Coronary artery (tissue), 2 donors: ENCODE measurements at regions not wholly inside any gene's neighbourhood (a gene's known extent, or its start where the extent isn't known, plus 50 kb on each side); places are given as distances from the start of the nearest gene placed in this dataset.
A peak's percentile ranks its signal among the peaks of the same experiment; 100 is the strongest.
"Not testable (repeated sequence)": the region's sequence is repeated elsewhere in the genome, so short reads cannot be mapped to it uniquely, and the experiment has no call there.

Experiments
- DNase-seq: peaks from one replicate; pipeline ENCODE4 v3.0.0-alpha.2; 2017; ENCODE audit warnings: low spot score
- H3K27ac ChIP-seq, 2 donors: fragments of 200-600 bp; sonication (generic); one replicate each; pipeline ENCODE4 v1.5.1; 2016 to 2019
- H3K4me3 ChIP-seq: fragments of 200-600 bp; sonication (generic); 2 replicates; pipeline ENCODE4 v1.5.1; 2016; ENCODE audit warnings: mild to moderate bottlenecking, moderate library complexity
- TF ChIP-seq, protein P1 (sequence below): fragments of 200-600 bp; sonication (generic); IDR thresholded peaks from one replicate; pipeline ENCODE4 v1.5.1; 2019; ENCODE audit warnings: antibody characterized with exemption

DNA sequence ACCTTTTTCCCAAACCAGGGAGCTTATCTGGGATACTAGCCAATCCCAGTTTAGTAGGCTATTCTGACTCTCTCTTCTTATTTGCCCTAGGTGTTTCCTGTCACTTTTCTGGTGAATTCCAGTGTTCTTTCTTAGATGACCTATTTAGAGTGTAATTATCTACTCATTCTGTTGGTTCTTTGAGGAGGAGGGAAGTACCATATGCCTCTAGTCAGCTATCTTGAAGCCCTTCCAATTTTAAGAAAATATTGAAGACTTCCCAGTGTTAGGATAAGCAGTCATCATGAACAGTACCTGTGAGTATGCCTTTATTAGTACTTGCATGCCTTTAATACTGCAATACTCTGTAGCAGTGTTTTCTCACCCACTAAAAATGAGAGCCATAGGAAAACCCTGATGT lies 724.3 kb upstream of the SLITRK1 start:
- Histone ChIP-seq H3K4me3 (no peak overlapping the region), H3K27ac (no peak overlapping the region)
- DNase-seq: no peak
- TF ChIP-seq, protein P1, sequence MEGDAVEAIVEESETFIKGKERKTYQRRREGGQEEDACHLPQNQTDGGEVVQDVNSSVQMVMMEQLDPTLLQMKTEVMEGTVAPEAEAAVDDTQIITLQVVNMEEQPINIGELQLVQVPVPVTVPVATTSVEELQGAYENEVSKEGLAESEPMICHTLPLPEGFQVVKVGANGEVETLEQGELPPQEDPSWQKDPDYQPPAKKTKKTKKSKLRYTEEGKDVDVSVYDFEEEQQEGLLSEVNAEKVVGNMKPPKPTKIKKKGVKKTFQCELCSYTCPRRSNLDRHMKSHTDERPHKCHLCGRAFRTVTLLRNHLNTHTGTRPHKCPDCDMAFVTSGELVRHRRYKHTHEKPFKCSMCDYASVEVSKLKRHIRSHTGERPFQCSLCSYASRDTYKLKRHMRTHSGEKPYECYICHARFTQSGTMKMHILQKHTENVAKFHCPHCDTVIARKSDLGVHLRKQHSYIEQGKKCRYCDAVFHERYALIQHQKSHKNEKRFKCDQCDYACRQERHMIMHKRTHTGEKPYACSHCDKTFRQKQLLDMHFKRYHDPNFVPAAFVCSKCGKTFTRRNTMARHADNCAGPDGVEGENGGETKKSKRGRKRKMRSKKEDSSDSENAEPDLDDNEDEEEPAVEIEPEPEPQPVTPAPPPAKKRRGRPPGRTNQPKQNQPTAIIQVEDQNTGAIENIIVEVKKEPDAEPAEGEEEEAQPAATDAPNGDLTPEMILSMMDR: no peak

DNA sequence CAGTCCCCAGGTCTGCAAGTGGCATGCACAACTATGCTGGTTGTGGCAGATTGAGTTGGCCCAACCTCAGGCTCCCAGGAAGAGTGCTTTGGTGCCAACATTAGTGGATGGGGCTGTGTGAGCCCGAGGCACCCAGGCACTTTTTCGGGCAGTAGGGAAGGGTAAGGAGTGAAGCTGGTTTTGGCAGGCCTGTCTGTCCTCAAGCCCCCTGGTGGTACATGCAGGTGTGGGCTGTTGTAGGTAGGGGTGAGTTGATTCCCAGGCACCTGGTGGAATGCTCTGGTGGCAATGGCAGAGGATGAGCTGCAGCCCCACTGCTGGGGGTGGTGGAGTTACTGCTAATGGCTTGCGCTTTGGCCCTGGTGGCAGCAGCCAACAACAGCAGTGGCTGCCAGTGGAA lies 723.7 kb upstream of the SLITRK1 start:
- DNase-seq: peak; percentile 50

GRCh38 chr13:84591444-84591843 lies 709.2 kb upstream of the SLITRK1 start:
- Histone ChIP-seq H3K4me3 (no peak overlapping the region), H3K27ac (no peak overlapping the region)
- DNase-seq: no peak
- TF ChIP-seq, protein P1: no peak

More for the DNA sequence above, 723.7 kb upstream of the SLITRK1 start:
- Histone ChIP-seq H3K27ac (no peak overlapping the region), H3K4me3 (no peak overlapping the region)
- TF ChIP-seq, protein P1: no peak

DNA sequence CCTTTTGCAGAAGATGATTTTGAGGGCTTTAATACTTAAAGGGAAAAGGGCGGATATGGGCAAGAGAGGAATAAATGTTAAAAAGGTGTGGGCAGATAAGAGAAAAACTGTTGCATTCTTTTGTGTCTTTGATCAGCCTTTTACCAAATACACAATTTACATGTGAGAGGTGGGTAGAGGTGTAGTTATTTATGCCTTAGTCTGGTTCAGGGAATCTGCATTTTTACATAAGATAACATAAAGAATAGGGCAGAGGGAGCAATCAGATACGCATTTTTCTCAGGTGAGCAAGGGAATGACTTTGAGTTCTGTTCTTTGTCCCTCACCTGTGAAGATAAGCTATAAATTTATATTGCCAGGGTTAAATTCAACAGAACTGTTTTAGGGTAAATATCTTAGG lies 708.4 kb upstream of the SLITRK1 start:
- no peak overlapping the region for H3K27ac ChIP-seq
- no peak for DNase-seq
- TF ChIP-seq, protein P1: no peak
- no peak overlapping the region for H3K4me3 ChIP-seq

DNA sequence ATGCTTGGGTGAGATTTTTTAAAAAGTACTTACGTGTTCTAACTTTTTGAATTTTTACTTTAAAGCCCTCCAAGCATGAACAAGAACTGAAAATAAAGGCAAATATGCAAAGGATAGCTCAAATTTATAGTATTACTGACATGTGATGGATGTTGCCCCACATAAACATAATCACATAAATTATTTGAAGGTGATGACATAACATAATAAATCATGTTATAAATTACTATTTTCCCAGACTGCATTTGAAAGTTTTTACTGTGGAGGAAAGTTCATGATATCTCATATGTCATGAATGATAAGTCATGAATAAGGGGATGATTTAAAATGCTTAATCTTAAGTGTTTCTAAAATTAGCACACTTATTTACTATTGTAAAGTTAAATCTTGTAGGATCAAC lies 705.7 kb upstream of the SLITRK1 start:
- no peak for DNase-seq
- Histone ChIP-seq H3K27ac (no peak overlapping the region), H3K4me3 (no peak overlapping the region)
- TF ChIP-seq, protein P1: no peak

DNA sequence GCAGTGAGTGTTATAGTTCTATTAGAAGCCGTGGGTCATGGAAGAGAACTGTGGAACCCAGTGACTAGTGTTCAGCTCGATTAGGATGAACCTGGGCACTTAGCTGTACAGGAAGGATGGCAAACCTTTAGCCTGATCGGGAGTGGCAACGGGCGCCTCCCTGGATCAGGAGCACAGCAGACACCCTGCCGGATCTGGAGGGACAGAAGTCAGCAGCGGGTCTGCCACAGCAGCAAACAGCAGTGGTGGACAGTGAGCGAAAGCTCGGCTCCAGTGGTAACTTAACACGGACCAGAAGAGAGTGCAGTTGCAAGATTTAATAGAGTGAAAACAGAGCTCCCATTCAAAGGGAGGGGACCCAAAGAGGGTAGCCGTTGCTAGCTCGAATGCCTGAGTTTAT lies 697.6 kb upstream of the SLITRK1 start:
- H3K27ac ChIP-seq, DNase-seq, H3K4me3 ChIP-seq: not testable (repeated sequence)

DNA sequence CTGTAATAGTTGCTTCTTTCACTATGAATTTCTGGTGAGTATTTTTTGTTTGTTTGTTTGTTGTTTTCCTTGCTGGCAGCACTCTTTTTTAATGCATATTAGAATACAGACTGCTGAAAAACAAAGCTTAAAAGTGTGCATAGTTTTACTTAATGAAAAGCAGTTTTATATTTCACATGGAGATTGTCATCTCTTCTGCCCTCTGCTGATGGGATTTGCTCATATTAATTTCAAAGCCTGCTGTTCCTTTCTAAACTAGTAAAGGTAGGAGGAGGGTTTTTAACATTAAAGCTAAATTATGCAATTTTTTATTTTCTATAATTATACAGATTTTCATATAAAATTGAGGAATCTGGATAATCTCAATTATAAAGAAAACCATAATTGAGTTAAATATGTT lies 692.6 kb upstream of the SLITRK1 start:
- DNase-seq: no peak
- no peak overlapping the region for H3K27ac ChIP-seq
- H3K4me3 ChIP-seq: no peak overlapping the region
- TF ChIP-seq, protein P1: no peak

DNA sequence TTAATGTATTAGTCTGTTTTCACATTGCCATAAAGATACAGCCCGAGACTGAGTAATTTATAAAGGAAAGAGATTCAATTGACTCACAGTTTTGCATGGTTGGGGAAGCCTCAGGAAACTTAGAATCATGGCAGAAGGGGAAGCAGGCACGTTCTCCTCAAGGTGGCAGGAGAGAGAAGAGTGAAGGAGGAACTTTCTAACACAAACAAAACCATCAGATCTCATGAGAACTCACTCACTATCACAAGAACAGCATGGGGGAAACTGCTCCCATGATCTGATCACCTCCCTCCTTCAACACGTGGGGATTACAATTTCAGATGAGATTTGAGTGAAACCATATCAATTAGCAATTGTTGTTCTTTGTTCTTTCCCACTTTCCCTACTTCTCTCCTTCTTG lies 689.0 kb upstream of the SLITRK1 start:
- TF ChIP-seq, protein P1: no peak
- DNase-seq: no peak
- no peak overlapping the region for H3K27ac ChIP-seq
- no peak overlapping the region for H3K4me3 ChIP-seq
